EL (cell line): ENCODE measurements at regions not wholly inside any gene's neighbourhood (a gene's known extent, or its start where the extent isn't known, plus 50 kb on each side); places are given as distances from the start of the nearest gene placed in this dataset.

Experiments used
- DNase-seq: peaks from one replicate; pipeline ENCODE4 v3.0.0-alpha.2; 2016

DNA sequence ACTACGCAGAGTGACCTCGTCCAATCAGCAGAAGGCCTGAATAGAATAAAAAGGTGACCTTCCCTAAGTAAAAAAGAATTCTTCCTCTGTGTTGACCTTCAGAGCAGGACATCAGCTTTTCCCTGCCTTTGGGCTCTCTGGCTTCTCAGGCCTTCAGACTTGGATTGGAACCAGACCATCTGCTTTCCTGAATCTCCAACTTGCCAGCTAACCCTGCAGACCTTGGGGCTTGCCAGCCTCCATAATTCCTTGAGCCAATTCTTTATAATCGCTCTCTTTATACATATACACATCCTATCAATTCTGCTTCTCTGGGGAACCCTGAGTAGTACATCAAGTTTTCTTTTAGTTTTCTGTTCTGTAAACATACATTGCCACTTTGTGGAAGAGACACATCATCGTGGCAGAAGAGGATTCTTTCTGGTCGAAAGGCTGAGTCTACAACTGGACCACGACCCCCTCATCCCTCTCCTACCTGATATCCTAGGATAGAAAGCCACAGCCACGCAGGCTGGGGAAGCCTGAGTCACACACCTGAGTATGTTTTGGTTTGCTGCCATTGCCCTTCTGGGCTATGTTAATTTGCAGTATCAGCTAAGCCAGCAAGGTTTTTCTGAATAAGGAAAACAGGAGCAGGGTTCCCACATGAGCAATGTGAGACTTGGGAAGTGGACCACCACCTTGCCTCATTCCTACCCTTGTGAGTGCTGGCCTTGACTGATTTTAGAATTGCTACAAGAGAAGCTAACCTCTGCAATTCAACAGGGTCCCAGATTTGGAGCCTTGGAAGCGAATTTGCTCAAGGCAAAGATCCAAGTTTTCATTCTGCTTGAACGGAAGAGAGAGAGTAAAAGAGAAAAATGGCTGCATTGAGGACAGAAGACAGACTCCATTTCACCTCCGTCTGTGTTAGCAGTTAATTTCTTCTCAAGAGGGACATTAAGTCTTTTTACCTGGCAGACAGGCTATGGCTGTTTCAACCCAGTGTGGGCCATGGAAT lies 445.2 kb upstream of the FZD8 start:
- no peak for DNase-seq

DNA sequence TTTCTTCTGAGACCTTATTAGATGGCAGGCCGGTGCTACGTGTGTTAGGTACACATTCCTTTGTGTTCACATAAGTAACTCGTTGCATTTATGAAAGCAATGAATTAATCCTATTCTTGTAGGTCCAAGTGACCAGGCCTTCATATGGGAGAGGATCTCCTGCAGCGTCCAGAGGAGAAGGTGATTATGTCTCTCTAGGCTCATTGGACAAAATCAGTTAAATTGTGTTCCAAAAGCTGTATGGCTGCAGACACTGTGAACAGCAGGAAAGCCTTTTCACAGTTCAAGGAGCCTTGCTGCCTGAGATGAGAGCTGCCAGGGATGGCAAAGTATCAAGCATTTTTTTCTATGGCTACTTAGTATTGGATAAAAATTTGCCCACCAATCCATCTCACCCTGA lies 433.1 kb upstream of the FZD8 start:
- no peak for DNase-seq

DNA sequence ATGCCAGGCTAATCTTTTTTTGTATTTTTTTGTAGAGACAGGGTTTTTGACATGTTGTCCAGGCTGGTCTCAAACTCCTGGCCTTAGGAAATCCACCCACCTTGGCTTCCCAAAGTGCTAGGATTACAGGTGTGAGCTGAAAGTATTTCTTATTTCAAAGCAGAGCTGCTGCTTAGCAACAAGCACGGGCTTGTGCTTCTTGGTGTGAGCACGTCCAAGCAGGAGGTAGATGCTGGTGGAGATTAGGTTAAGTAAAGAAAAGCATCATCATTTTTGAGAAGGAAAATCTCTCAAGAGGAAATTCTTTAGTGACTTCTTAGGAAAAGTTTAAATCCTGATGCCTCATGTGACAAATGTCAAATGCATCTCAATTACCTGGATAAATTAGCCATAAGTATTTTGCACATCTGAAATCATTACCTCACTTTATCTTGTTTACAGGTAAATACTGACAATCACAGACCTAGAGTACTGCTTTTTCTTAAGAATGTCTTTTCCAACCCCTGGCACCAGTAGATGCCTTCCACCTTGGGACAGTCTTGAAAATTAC lies 431.8 kb upstream of the FZD8 start:
- no peak for DNase-seq

DNA sequence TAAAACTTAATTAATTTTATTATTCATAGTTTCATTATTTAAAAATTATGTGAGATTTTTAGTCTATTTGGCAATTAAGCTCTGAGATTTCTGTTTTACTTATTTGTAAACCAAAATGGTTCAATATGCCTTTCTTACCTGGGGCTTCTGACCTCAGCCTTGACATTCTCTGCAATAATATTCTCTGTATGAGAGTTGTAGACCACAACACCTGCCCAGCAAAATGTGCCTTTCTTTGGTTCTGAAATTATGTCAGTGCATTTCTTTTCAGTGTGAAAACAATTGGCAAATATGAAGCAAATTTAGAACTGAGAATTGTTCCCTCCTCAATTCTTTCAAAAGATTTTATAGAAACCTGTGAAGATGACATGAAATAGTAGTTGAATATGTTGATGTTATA lies 426.4 kb upstream of the FZD8 start:
- no peak for DNase-seq

DNA sequence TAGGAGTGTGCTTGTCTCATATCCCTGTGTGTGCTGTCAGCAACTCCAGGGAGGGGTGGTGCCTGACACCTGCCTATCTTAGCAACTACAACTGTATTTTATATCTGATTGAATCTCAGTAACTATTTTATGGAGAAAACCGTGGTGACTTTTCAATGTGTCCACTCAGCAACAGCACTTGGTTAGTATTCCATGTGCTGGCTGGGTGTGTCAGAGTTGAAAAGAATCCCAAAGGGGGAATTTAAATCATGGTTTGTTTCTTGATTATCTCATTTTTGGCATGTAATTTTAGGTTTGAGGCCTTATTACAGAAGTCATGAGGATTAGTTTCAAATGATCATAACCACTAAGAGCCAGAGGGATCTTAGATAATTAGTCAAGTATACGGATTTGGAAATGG lies 425.7 kb upstream of the FZD8 start:
- no peak for DNase-seq

DNA sequence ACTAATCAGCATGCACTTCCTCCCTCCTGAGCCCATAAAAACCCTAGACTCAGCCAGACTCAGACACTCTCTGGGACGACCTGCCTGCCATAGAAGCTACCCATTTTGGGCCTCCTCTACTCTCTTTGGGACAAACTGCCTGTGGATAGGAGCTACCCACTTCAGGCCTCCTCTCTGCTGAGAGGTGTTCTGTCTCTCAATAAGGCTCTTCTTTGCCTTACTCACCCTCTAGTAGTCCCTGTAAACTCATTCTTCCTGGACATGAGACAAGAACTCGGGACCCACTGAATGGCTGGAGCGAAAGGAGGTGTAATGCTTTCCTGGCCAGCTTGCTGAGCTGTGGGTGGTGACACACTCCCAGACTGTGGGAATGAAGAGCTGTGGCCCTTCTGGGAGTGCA lies 424.8 kb upstream of the FZD8 start:
- DNase-seq, result no peak

DNA sequence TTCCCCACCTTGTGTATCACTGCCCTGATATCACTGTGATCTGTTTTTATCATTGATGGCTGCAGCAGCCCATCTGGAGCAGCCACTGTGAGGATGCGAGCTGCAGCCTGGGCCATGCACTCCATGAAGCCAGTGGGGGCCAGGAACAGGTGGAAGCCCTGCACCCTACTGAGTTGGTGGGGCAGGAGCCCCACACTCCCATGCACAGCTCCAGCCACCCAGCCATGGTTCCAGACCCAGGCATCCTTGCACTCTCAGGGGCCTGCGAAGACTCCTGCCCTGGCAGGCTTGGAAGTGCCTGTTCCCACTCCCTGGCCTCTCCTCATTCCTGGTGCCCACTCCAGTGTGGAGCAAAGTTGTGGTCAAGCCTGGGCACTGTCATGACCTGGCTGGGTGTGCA lies 424.0 kb upstream of the FZD8 start:
- DNase-seq, result no peak

DNA sequence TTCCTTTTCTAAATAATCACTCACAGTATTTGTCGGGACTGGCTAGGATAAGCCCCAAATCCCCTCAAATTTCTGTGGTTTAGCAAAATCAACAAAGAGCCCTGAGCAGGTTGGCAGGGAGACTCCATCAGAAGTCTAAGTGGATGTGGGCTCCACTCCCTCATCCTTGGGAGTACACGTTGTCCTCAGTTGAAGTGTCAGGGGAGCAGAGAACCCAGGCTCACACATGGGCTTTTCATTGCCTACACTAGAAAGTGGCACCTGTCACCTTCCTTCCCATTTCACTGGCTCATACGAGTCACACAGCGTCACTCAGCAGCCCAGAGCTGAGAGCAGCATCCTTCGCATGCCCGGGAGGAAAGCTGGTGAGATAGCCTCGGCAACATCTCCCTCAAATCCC lies 421.3 kb upstream of the FZD8 start:
- DNase-seq, result no peak

DNA sequence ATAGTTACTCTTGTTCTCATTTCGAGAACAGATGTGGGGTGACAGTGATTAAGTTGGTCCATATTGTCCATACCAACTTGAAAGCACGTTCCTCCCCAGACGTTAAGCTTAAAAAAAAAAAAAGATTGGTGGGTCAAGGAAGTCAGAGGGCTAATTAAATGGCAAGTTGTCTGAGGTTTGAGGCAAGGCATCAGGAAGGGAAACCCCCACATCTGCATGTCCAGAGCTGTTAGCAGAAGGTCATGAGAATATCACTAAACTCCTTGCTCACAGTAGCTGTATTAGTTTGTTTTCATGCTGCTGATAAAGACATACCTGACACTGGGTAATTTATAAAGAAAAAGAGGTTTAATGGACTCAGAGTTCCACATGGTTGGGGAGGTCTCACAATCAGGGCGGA lies 415.6 kb upstream of the FZD8 start:
- no peak for DNase-seq

DNA sequence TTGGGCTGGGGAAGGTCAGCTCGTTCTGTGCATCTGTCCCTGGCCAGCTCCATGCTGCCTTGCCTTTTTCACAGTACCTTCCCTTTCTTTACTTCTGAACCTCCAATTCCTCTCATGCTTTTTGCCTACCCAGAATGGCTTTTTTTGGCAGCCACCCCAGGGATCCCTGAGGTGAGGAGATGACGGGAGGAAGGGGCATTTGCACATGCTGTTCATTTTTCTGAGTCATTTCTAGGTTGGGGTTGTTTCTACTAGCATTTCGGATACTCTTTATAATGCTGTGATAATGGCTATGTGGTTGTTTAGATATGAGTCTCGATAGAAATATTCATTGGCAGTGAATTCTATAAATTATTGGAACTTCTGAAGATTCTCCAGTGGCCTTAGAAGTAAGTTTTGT lies 415.1 kb upstream of the FZD8 start:
- DNase-seq, result peak; percentile 3

DNA sequence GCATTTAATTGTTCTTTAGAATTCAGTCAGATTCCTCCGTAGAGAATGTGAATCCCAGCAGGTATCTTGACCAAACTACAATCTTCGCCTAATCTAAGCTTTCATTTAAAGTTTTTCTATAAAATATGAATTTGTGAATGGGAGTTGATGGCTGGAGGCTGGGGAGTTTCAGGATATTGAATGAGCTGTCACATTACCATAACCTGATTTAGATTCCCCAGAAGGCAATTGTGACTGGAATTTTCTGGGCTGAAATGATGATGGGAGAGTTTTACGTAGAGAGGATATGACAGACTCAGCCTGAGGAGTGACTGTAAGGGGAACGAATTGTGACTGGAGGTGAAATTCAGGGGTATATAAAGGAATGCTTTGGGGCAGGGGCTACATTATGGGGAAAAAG lies 411.7 kb upstream of the FZD8 start:
- DNase-seq, result no peak

DNA sequence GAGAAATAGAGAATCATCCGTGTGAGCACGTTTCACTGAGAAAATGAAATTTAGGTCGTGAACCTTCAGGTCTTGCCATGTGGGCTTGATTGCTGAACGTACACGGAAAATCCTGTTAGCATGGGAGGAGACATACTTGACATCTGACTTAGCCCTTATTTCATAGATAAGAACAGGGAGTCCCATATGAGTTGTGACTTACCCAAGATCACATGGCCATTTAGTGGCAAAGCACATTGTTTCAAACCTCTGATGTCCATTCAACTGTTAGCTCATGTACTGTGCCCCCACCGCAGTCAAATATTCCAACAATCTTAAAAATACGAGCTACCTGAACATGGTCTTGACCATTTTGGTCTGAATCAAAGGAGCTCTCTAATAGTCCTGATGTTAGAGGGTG lies 411.2 kb upstream of the FZD8 start:
- DNase-seq, result no peak

DNA sequence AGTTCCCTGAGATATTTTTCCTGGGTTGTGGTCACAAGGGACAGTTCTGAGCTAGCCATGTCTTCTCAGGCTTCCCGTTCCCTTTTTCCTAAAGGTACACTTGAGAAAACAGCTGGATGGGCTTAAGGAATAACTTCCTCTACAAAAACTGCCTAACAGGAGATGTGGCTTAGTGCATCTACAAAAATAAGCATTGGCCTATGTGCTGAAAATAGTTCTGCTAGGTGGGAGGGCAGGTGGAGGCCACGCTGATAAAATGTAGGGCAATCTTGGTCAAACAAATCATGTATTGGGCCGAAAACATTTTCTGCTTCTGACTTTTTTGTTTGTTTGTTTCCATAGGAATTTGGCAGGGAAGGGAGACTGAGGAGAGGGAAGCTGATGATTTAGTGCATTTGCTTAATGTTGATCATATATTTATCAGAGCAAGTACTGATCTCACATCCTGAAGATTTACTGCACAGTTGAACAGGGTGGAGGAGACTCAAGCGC lies 409.4 kb upstream of the FZD8 start:
- no peak for DNase-seq

DNA sequence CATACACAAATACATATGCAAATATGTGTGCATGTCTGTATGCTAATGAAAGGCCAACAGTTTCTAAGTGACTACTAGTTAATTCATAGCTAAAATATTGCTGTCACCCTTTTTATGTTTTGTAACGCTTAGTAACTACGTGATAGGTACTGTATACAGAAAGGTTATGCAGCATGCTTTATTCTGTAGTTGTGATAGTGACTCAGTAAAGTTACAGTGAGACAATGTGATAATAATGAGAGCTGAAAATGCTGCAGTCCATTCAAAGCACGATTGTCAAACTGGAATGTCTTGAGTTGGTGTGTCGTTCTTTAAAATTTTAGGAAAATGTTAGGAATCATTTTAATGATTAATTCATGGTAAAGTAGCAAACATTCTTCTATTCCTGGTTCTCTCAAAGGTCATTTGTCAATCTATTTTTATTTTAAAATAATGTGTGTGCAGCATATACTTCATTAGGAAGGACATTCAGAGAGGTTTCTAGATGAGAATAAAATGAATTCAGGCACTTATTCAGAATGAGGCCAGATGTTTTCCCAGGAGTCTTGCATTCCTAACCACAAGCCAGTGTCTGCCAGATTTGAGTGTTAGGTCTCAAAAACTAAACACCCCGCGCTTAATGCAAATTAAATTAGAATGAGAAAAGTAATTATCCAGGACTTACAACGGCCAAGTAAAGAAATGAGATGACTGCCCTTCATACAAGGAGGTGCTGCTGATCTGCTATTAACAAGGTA lies 408.8 kb upstream of the FZD8 start:
- no peak for DNase-seq

DNA sequence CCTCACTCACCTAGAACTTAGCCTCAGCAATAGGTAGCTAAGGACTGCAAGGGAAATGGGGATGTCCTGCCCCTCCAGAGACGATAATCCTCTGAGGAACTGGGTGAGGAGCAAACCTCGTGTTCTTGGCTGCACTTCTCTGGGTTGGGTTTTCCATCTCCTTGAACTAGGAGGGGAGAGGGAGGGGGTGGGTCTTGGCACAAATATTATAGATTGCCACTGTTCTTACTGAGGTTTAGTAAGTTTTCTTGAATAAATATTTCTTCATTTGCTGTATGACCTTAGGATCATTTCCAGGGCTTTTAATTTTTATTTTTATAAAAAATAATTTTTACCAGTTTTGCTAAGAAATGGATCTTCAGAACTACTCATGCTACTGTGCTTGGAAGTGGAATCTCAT lies 406.7 kb upstream of the FZD8 start:
- DNase-seq, result no peak

DNA sequence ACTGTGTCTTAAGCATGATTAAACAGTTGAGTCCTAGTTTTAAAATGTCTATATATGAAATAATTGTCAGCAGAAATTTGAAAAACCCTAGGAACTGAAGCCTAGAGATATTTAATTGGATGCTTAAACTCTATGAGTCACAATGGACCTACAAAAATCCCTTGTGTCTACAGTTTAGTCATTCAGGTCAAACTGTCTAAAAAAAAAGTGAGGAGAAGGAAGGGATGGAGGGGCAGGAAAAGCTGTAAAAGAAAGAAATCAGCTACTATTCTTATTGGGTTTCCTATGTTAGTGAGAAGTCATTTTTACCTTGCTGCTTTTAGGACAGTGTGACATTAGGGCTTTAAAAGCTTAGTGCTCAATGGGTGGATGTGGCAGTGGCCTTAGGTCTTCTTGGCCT lies 406.1 kb upstream of the FZD8 start:
- DNase-seq, result no peak

DNA sequence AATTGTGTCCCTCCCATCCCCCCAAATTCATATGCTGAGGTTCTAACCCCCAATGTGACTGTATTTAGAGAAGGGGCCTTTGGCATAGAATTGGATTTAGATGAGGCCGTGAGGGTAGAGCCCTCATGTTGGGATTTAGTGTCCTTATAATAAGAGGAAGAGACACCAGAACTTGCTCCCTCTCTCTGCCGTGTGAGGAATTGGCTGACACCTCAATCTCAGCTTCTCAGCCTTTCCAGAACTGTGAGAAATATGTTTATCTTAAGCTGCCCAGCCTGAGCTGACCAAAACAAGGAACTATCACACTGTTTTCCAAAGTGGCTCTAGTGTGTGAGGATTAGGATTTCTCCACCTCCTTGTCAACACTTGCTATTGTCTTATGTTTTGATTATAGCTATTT lies 400.0 kb upstream of the FZD8 start:
- no peak for DNase-seq

DNA sequence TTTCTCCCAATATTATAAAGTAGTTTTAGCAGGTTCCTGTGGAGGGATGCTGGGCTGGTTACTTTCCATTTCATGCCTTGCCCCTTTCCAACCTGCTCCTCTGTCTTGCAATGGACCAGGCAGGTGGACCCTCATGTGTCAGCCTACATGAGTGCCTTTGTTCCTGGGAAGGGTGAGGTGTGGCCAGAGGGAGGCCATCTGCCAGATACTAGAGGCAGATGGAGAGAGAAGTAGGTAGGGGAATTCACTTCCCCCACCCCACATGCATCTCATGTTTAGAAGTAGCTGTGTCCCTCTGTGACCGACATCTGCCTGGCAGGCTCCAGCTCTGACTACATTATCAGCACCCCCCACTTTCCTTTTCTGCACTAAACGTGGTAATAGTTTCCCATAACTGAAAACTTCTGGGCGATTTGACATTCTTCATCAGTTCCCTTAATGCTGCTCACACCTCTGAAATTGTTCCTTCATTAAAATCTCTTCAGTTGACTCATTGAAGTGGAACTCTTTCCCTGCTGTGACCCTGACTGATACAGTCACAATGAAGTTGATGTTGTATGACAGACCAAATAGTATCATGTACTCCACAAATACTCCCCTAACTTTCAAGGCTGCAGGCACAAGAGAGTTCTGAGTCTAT lies 396.3 kb upstream of the FZD8 start:
- no peak for DNase-seq

DNA sequence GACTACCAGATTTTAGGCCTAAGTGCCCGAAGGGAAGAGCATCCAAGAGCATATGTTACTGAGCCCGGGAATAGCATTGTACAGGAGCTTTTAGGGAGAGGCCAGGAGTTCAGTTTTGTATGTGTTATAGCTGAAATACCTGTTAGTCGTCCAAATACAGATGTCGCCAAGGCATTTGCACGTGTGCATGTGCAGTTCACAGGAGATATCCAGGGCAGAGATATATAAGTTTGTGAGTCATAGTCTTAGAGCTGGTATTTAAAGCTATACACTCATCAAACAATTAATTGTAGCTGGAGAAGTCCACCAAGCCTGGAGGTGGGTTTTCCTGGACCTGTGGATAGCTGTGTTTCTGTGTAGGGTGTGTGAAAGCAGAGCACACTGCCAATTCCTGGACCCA lies 394.0 kb upstream of the FZD8 start:
- no peak for DNase-seq

DNA sequence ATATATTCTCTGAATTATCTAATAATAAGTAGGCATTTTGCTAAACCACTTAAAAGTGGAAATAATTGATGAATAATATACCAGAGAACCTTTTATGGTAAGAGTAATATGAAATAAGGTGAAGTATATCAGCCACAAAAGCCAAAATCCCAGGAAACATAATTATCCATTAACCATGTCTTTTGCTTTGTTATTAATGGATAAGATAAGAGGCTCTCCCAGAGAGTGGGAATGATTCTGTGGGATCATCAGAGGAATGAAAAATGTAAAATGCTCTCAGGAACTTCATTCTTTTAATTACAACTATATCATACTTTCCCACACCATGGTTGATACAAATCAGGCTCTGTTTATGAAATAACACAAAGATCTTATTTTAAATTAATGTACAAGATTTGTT lies 391.7 kb upstream of the FZD8 start:
- DNase-seq, result no peak

DNA sequence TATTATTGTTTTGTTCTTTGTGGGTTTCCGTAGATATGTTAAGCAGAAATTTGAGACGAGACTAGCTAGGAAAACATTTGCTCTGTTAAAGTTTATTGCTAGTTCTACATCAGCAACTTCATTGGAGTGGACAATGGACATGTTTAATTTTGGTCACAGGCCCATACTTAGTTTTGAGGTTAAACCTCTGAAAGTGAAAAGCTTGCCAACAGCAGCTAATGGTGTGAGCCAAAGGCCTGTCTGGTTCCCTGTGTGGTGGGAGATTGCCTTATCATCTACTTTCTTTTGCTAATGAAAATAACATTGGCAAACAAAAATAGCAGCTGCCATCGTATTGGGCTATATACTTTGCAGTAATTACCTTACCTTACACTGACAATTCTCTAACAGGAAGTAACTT lies 388.4 kb upstream of the FZD8 start:
- DNase-seq, result no peak

DNA sequence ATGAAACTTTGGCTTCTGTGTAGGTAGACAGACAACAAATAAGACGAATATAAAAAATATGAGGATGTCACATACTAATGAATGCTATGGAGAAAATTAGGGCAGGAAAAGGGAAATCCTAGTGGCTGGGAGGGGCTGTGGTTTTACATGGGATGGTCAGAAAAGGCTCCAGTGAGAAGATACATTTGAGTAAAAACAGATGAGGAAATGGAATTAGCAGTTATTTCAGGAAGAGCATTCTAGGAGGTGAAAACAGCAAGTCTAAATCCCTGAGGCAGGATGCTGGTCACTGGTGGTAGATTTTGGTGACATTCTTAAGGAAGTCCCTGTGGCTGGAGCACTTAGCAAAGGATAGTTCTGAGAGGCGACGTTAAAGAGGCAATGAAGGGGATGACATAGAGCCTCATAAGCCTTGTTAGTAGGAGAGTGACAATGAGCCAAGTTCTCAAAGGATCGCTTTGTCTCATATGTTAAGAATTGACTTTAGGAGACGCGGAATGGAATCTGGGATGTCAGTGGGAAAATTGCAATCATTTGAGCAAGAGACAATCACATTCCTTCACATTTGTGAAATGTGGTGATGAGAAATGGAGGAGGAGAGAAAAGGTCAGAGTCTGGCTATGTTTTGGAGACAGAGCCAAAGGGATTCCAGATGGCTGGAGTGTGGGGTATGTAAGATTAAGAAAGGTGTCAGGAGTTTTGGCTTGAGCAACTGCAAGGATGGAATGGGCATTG lies 384.7 kb upstream of the FZD8 start:
- no peak for DNase-seq

DNA sequence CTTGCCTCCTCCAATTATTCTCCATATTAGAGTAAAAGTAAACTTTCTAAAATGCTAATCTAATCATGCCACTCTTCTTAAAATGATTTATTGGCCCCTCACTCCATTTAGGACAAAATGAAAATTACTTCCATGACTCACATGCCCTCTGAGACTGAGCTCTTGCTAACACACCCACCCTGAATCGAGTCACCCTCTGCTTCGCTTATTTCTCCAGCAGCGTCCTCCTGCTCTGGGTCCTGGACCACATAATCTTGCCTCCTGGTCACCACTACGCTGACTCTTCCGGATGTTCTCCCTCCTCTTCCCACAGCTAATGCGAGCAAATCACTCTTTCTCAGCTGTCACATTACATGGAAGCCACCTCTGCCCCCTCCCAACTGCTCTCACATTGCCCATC lies 384.0 kb upstream of the FZD8 start:
- no peak for DNase-seq
